Testis (tissue), 2 donors: ENCODE measurements at regions not wholly inside any gene's neighbourhood (a gene's known extent, or its start where the extent isn't known, plus 50 kb on each side); places are given as distances from the start of the nearest gene placed in this dataset.

ENCODE experiments used
- POLR2A ChIP-seq: fragments of 450-650 bp; IDR thresholded peaks from one replicate; pipeline ENCODE4 v1.6.1; 2017; ENCODE audit warnings: antibody characterized with exemption, mild to moderate bottlenecking, moderate library complexity
- TF ChIP-seq, protein P1 (sequence below), 3 experiments: fragments of 450-650 bp in 2 of 3; fragments of 200-600 bp in 1 of 3; sonication (generic) in 1 of 3; IDR thresholded peaks; one replicate each; pipeline ENCODE4 v1.5.1; 2016 to 2019; ENCODE audit warnings: antibody characterized with exemption in 3 of 3, mild to moderate bottlenecking in 2 of 3, moderate library complexity in 1 of 3

DNA sequence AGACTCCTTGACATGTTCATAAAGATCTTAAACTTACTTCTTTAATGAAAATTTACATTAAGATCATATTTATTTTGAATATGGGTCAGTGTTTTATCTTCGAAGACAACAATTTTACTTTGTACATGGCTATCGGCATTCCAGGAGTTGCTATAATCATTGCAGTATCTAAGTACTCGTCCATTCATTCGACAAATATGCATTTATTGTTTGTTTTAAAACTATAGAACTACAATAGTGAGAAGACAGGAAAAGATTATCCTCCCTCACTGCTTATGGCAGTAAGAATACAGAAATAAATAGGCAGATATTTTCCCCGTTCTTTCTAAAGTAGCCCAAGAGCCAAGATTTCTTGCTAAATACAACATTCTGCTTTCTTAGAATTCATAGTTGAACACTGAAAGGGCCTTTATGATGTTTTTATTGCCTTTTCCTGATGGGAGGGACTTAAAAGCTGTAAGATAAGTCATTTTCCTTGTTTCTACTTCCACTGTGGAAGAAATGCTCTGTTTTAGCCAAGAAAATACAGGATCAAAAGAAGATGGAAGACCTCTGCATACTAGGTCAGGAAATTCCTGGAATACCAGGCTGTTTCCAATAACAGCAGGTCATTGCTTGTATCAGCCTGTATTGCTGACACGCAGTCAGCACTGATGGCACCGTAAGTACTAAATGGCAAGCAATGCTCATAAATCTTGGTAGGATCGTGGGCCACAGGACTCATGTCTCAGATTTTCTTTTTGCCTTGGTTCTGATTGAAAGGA, 521.0 kb upstream of the ATP2B1 start:
- TF ChIP-seq, protein P1, sequence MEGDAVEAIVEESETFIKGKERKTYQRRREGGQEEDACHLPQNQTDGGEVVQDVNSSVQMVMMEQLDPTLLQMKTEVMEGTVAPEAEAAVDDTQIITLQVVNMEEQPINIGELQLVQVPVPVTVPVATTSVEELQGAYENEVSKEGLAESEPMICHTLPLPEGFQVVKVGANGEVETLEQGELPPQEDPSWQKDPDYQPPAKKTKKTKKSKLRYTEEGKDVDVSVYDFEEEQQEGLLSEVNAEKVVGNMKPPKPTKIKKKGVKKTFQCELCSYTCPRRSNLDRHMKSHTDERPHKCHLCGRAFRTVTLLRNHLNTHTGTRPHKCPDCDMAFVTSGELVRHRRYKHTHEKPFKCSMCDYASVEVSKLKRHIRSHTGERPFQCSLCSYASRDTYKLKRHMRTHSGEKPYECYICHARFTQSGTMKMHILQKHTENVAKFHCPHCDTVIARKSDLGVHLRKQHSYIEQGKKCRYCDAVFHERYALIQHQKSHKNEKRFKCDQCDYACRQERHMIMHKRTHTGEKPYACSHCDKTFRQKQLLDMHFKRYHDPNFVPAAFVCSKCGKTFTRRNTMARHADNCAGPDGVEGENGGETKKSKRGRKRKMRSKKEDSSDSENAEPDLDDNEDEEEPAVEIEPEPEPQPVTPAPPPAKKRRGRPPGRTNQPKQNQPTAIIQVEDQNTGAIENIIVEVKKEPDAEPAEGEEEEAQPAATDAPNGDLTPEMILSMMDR (IDR thresholded peaks at IDR 0.05): no peak
- no peak for TF ChIP-seq POLR2A
